NCI-H1436 (cell line): ENCODE measurements at regions not wholly inside any gene's neighbourhood (a gene's known extent, or its start where the extent isn't known, plus 50 kb on each side); places are given as distances from the start of the nearest gene placed in this dataset.
"Not testable (repeated sequence)": the region's sequence is repeated elsewhere in the genome, so short reads cannot be mapped to it uniquely, and the experiment has no call there.

Source experiments
- DNase-seq: peaks from one replicate; lab custom pipeline; 2025; lab: John Stamatoyannopoulos, UW

DNA sequence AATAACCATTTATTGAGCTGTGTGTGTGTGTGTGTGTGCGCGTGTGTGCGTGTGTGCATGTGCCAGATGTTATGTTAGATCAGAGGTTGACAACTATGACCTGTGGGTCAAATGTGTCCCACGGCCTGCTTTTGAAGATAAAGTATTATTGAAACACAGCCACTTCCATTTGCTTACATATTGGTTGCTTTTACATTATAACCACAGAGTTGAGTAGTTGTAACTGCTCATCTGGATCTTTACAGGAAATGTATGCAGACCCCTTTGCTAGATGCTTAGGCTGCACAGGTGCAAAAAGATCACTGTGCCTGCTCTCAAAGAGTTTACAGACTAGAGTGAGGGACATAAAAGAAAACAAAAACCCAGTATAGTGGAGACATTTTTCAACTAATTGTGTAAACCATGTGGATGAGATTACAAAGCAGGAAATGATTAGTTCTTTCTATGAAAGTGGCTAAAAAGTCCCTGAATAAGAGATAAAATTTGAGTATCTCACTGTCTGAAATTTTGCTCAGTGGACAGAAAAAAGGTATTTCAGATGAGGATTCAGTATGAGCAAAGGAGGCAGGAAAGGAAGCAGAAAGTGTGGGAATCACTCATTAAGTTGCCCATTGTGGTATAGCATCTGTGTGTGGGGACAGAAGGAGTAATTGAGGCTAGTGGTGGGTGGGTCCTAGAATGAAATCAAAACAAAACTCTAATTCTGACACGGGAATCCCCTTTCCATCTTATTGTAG lies 188.4 kb downstream of the PAH start:
- DNase-seq, result no peak

DNA sequence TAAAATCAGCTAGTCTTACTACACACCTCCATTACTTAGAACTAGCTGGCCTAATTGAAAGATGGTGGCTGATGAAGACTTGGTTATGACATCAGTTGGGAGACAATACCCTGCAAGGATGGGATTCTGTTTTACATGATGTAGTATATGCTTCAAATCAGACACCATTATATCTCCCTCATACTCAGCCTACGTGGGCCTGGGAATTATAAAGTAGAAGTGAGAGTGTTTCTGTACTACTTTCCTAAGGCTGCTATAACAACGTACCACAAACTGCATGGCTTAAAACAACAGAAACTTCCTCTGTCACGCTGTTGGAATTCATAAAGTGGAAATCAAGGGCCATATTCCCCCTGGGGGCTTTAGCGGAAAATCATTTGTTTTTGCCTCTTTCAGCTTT lies 190.4 kb downstream of the PAH start:
- DNase-seq, result no peak

DNA sequence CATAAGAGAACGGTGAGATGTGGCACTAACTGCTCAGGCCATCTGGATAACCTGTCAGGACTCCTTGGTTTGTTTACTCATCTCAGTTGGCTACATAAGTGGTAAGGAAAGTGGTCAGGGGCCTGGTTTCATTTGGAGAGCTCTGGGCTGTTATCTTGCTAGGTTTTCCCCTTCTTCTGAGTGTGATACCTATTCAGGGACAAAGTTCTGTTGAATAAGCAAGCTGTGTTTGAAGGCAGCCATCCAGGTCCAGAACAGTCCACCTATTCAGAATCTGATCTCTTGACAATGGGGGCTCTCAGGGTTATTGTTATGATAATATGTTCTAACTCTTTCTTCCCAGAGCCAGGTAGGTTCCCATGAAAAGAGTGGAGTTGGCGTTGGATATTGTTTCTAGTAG lies 194.9 kb downstream of the PAH start:
- no peak for DNase-seq

DNA sequence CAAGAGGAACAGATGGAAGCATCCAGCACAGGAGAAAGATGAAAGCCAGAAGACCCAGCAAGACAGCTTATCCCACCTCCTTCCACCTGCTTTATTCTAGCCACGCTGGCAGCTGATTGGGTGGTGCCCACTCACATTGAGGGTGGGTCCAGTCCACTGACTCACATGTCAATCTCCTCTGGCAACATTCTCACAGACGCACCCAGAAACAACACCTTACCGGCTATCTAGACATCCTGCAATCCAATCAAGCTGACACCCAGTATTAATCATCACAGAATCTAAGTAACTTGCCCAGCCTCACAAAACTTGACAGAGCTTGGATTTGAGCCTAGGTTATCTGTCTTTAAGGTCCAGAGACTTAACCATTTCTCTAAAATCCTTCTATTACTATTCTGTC lies 208.9 kb downstream of the PAH start:
- DNase-seq, result no peak

DNA sequence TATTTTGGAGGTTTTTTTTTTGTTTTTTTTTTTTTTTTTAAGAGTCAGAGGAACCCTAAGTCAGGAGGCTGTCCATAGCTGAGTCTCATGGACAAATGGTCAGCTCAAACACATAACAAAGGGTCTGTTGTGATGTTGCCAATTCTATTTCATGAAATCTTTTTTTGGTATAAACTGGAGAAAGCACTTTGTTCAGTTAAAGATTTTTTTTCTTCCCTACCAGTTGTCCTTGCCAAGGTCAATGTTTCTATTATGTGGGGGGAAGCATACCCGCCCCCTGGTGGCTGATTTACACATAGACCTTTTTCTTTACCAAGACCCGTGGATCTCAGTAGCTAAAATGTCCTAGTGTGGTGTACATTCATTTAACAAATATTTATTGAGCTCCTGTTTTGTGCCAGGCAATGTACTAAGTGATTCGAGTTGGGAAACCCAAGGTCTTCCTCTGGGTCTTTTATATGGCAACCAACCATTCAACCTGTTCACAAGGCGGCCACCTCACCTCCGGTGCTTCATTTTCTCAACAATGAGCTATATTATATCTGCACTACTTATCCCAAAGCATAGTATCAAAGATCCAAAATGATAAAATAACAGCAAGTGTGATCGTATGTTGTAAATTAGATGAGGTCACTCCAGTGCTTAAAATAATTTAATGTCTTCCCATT lies 214.5 kb downstream of the PAH start:
- DNase-seq, result no peak

DNA sequence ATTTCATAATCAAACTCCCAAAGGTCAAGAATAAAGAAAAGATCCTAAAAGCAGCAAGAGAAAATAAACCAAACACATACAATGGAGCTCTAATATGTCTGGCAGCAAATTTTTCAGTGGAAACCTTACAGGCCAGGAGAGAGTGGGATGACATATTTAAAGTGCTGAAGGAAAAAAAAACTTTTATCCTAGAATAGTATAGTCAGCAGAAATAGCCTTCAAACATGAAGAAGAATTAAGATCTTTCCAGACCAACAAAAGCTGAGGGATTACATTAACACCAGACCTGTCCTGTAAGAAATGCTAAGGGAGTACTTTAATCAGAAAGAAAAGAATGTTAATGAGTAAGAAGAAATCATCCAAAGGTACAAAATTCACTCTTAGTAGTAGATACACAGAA lies 215.7 kb upstream of the IGF1 start:
- no peak for DNase-seq

DNA sequence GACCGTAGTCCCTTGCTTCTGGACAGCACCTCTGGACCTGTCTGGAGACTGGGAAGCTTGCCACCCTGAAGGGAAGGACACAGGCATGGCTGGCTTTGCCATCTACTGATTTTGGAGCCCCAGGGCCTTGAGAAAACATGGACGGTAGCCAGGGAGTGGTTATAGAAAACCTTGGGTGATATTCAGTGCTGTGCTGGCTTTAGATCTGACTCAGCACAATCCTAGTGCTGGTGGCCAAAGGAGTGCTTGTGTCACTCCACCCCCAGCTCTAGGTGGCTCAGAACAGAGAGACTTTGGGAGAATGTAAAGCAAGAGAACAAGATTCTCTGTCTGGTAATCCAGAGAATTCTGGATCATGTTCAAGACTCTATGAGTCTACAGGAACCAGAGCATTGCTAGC lies 214.5 kb upstream of the IGF1 start:
- DNase-seq, result no peak

DNA sequence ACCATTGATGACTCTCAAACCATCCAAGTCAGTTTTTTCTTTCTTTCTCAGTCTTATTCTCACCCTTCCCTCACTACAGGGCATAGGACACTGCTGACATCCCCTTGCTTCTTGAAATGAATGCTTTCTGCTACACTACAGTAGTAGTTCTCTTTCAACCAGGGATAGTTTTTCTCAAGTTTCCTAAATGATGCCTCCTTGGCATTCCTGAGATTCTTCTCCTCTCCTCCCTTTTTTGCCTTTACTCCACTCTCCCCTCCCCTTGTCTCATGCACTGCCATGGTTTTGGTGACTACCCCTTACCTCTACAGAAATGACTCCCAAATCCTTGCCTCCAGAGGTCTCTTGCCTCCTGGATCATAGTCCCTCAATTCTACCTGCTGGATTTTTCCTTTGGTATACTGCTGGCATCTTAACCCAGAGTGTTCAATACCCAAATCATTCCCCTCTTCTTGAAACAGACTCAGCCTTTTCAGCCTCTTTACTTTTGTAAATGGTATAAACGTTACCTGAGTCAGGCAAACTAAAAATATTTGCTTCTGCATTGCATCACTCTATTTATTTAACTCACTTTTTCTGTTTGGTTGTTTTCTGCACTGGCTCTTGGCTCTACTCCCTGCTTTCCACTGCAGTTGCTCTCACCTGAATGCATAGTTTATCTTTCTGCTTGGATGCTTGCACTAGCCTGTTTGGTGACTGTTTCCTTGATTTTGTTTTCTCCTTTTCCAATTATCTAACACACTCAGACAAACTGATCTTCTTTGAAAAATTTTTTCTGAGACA lies 211.6 kb upstream of the IGF1 start:
- no peak for DNase-seq

DNA sequence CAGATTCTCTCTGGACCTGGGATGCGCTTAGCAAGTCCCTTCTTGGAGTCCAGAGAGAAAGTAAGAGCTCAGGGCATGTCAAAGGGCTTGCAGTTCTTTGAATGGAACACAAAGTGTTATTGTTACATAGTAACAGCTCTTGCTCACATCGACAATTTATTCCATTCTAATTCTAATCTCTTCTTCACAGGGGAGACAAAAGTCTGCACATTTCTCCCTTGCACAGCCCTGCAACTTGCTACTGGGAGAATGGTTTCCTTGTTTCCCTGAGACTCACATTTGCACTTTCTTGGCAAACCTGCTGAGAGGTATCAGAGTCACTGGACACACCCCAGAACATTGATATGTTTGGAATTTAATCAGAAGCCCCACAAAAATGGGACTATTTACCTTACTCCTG lies 209.9 kb upstream of the IGF1 start:
- no peak for DNase-seq

DNA sequence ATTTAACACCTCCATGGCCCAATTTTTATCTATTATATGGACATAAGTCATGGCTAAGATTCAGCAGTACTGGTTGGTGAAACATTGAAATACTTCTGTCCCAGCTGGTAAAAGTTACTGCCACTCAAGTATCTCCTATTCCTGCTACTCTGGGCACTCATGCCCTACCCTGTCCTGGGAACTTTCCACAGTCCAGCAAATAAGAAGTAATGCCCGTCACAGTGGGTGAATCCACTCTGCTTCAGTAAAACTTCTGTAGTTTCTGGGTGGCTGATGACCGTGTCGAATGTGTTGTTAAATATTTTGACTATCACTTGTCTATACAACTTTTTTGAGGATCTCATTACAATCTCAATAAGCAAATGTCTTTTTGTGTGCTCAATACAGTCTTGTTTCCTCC lies 209.3 kb upstream of the IGF1 start:
- no peak for DNase-seq

DNA sequence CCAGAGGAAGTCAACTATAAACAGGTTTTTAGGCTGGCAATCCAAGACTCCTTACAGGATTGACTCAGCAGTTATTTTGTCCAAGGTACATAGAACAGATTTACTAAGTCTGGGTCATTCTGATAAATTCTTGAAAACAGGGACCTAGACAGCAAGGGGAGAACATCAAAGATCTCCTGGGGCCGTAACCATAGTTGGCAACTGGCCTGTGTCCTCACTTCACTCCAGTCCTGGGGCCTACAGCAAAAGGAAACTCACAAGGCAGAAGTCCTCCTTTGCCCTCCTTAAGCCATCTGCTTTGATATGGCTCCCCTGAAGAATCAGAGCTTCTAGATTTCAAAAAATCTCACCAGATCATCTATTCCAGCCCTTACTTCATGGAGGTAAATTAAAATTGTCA lies 207.2 kb upstream of the IGF1 start:
- DNase-seq, result no peak

DNA sequence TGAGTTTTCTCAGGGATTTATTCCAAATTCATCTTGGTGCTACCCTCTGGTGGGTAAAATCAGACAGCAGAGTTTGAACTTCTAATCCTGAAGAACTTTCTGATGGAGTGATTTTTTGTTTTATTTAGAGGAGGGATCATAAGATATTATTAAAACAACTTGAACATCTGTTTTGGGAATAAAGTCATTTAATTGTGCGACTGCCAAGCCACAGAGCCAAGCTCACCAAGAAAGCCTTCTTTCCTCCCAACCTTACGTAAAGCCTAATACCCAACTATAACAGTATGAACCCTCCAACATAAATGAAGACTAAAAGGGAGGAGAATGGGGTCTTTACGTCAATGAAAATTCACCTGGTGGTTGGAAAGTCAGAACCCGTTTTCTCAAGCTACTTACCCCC lies 205.5 kb upstream of the IGF1 start:
- no peak for DNase-seq

DNA sequence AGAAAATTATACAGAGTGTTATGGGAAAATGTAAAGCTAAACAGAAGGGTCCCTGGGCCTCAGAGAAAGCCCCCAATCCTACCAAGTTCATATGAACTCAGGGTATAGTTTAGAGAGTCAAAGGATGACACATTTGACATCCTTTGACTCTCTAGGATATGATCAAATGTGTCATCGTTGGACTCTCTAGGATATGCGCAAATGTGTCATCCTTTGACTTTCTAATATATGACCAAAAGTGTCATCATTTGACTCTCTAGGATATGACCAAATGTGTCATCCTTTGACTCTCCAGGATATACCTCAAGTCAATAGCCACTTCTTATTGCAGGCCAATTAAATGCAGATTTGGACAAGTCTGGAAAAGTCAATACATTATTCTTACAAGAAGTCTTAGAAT lies 204.8 kb upstream of the IGF1 start:
- no peak for DNase-seq

DNA sequence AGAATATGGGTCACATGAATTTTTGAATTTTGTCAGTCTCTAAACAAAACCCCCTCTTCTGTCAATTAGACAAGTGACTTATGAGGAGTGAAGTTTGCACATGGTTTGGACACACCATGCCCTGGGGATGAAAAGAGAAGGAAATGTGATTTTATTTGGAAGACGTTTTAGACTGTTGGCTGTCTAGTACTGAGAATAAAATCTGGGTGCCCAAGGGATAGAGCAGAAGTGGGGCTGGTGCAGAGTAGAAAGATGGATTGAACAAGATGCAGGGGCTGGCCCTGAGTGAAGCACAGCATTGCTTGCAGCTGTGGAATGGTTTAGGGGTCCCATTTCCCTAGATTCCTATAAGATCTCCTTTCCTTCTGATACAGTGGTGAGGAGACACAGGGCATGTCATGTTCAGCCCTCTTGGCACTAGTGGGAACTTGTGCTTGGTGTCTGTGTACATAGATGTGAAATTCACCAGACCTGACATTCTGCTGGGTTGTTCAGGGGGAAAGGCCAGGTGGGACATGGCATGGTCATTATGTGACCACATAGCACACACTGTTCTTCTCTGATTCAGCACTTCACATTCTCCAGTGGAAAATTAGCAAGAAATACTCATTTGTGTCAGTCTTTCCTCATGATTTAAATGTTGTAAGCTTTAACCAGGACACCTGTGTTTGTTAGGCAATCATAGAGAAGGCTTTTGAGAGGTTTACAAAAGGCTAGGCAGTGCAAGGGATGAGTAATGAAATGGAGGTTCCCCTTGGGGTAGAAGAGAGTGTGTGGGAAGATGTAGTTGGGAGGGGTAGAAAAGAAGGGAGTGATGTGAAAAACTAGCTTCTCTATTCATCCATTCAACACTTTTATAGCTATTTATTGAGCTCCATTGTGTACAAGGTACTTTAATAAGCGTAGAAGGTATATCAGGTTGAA lies 202.3 kb upstream of the IGF1 start:
- DNase-seq, result no peak

DNA sequence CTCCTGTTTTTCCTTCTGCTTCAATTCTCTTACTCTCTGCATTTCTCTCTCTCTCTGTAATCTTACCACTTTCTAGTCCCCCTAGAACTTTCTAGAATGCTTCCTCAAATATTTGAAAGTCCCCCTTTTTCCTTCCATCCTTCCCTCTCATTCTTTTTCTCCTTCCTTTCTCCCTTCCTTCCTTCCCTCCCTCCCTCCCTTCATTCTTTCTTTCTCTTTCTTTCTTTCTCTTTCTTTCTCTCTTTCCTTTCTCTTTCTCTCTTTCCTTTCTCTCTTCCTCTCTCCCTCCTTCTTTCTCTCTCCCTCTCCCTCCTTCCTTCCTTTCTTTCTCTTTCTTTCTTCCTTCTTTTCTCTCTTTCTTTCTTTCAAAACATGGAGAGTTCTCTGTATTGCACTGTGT lies 201.4 kb upstream of the IGF1 start:
- no peak for DNase-seq

DNA sequence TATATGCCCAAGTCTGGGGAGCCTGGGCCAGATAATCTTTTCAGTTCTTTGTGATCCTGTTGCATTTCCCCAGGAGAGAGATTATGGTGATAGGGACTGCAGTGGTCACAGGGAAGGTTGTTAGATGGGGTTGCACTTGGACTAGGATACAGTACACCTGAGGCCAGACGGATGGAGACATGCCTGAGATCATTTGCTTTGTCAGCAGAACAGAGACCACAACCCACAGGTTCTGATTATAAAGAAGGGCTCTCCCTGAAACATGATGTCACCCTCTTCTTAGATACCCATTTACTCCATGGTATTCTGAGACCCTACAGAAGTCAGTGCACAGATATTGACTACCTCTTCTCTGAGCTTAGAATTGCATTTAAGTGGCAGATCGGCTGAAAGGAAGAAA lies 200.9 kb upstream of the IGF1 start:
- no peak for DNase-seq

DNA sequence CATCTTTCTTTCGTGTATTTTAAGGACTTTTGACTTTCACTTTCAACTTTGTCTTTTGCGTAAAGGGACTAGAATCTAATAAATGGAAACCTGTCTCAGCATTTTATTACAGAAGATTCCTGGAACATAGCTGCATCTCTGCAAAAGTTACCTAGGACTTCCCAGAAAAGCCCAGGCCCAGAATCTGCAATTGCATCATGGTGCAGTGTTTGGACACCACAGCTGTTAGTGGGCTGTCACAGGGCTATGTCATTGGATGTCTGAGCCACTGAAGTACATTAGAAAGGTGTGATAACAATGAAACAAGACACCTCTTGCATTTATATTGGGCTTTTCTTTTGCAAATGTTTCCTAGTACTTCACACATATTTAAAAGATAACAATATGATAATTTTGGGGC lies 199.9 kb upstream of the IGF1 start:
- no peak for DNase-seq

DNA sequence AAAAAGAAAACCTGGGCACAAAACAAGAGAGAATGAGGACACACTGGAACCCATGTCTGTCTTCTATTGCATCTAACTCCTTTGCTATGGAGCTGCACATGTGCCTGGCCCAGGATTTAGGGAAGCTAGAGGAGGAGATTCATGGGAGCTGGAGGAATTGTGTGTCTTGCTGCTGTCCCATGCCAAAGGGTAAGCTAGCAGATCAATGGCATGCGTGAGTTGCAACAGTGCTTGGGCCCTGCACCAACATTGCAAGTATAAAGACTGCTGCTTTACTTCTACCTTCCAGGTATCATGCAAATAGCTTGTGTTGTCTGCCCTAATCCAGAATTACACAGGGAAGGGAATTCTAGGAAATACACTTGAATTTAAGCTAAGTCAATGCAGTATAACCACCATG lies 196.4 kb upstream of the IGF1 start:
- no peak for DNase-seq

DNA sequence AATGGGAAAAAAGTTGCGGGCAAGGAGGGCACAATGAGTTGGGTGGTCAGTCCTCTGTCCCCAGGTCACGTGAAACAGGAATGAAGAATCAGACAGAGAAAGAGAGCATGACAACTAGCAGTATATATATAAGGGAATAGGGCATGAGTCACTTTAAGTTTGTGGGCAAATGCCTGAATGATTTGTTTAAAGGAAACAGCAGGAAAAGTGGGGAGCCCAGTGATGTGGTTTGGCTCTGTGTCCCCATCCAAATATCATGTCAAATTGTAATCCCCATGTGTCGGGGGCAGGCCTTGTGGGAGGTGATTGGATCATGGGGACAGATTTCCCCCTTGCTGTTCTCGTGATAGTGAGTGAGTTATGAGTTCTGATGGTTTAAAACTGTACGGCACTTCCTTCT lies 195.3 kb upstream of the IGF1 start:
- no peak for DNase-seq

DNA sequence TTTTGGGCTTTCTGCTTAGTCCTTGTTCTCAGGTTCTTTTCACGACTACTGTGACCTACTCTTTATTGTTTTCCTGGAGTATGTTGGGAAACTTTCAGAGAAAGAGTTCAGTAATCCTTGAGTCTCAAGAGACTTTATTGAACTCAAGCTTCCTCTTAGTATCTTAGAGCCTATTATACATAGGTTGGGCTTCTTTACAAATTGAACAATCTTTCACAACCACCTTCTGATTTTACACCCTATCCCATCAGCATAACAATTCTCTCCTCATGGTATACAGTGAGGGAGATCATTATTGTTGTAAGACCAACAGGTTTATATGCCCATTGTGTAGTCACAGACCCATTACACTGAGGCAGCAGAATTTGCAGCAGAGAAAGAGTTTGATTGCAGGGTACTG lies 193.2 kb upstream of the IGF1 start:
- no peak for DNase-seq

DNA sequence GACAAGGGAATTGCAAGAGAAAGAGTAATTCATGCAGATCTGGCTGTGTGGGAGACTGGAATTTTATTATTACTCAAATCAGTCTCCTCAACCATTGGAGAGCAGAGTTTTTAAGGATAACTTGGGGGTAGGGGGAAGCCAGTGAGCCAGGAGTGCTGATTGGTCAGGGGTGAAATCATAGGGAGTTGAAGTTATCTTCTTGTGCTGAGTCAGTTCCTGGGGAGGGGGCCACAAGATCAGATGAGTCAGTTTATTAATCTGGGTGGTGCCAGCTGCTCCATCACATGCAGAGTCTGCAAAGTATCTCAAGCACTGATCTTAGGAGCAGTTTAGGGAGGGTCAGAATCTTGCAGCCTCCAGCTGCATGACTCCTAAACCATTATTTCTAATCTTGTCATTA lies 191.8 kb upstream of the IGF1 start:
- DNase-seq, result not testable (repeated sequence)

DNA sequence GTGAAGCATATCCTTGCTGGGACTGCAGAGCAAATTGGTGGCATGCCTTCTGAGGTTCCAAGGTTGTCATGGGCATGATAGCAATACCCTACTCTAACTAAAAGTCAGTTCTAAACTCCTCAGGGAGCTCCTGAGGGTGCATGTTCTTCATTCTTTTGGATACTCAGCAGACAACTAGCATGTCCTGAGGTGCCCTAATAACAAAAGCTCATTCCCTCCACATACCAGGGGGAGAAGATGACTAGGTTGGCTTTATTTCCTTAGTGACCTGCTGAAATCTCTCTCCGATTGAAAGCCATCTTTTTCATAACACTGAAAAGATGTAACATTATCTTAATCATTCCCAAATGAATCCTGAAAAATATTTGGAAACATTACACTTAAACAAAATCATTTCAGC lies 188.7 kb upstream of the IGF1 start:
- DNase-seq, result no peak
